Epidermal melanocyte (primary cell): ENCODE measurements at regions not wholly inside any gene's neighbourhood (a gene's known extent, or its start where the extent isn't known, plus 50 kb on each side); places are given as distances from the start of the nearest gene placed in this dataset.
A peak's percentile ranks its signal among the peaks of the same experiment; 100 is the strongest.

Experiments used
- DNase-seq: peaks from one replicate; pipeline ENCODE4 v3.0.0; 2011; ENCODE audit warnings: low spot score; ENCODE audit not compliant: insufficient read length

- no peak for DNase-seq
These were observed 317.6 kb downstream of the CAAP1 start for GRCh38 chr9:26574898-26575440.

GRCh38 chr9:26574256-26574655 is 318.3 kb downstream of the CAAP1 start:
- no peak for DNase-seq

GRCh38 chr9:26567976-26568375 is 324.6 kb downstream of the CAAP1 start:
- no peak for DNase-seq

- DNase-seq, result no peak
These were observed 326.5 kb downstream of the CAAP1 start for GRCh38 chr9:26566141-26566540.

- no peak for DNase-seq
These were observed 327.5 kb downstream of the CAAP1 start for GRCh38 chr9:26565118-26565517.

GRCh38 chr9:26562338-26562737 is 330.3 kb downstream of the CAAP1 start:
- DNase-seq, result no peak

- no peak for DNase-seq
These were observed 330.7 kb downstream of the CAAP1 start for GRCh38 chr9:26561928-26562327.

- no peak for DNase-seq
These were observed 333.1 kb downstream of the CAAP1 start for GRCh38 chr9:26559506-26559905.

- DNase-seq, result no peak
These were observed 340.6 kb downstream of the CAAP1 start for GRCh38 chr9:26551971-26552370.

- DNase-seq, result no peak
These were observed 341.2 kb downstream of the CAAP1 start for GRCh38 chr9:26551451-26551850.

GRCh38 chr9:26548781-26549290 is 343.8 kb downstream of the CAAP1 start:
- peak; percentile 46 for DNase-seq

GRCh38 chr9:26539867-26540493 is 352.6 kb downstream of the CAAP1 start:
- DNase-seq, result no peak

GRCh38 chr9:26537211-26537610 is 355.4 kb downstream of the CAAP1 start:
- no peak for DNase-seq

GRCh38 chr9:26535151-26535550 is 357.5 kb downstream of the CAAP1 start:
- no peak for DNase-seq

- no peak for DNase-seq
These were observed 361.8 kb downstream of the CAAP1 start for GRCh38 chr9:26530841-26531240.

GRCh38 chr9:26527931-26528330 is 364.7 kb downstream of the CAAP1 start:
- no peak for DNase-seq

- DNase-seq, result no peak
These were observed 368.3 kb downstream of the CAAP1 start for GRCh38 chr9:26524267-26524666.

- DNase-seq, result no peak
These were observed 369.0 kb downstream of the CAAP1 start for GRCh38 chr9:26523577-26523976.

GRCh38 chr9:26520141-26520540 is 372.5 kb downstream of the CAAP1 start:
- no peak for DNase-seq

GRCh38 chr9:26516773-26517343 is 375.7 kb downstream of the CAAP1 start:
- no peak for DNase-seq

GRCh38 chr9:26513730-26514129 is 378.9 kb downstream of the CAAP1 start:
- DNase-seq, result no peak

- DNase-seq, result no peak
These were observed 382.5 kb downstream of the CAAP1 start for GRCh38 chr9:26510137-26510536.

- no peak for DNase-seq
These were observed 383.7 kb downstream of the CAAP1 start for GRCh38 chr9:26508897-26509296.
